ENCODE measurements at regions not wholly inside any gene's neighbourhood (a gene's known extent, or its start where the extent isn't known, plus 50 kb on each side); places are given as distances from the start of the nearest gene placed in this dataset.

DNA sequence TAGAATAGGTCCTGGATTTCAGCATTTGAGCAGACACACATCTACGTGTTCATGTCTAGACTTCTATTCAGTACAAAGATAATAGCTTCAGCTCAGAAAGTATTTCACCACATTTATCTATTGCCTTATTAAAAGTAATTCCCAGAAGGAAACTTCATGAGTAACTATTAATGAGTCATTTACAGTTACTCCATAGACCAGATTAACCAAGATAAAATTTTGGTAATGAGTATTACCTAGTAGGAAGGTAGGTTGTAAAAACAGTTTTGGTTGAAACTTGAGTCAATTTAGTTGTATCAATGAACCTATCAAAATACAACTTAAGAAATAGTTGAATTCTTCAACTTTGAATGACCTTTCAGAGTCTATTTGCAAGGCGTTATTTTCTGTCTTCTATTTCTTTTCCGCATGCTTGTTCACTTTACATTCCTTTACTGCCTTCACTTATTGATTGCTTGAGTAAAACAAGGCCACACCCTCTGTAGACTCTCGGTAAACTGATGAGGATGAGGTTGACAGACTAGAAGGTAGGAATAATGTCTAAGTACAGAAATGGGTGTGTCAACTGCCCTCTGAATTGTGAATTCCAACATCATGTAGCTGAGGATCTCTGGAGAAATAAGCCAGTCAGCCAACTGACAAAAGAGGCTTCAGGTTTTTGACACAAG lies 1165.6 kb upstream of the ZEB2 start:
- Mint-ChIP-seq H3K27ac (no peak overlapping the region), H3K27me3 (ENCODE audit: insufficient read depth, low read depth, poor library complexity) (peaks cover 2% of the 10 kb centered on the region), H3K4me1 (peaks cover 27% of the 10 kb centered on the region), H3K9me3 (no peaks in the 10 kb centered on the region), H3K4me3 (no peak overlapping the region), H3K36me3 (ENCODE audit: low read depth) (no peaks in the 10 kb centered on the region)
- DNase-seq (ENCODE audit: low spot score) (no peak), ATAC-seq (no peak)
- H3K27ac ChIP-seq (ENCODE audit: low read depth): no peak overlapping the region
- H3K4me1 ChIP-seq (ENCODE audit: insufficient read depth): peaks cover 20% of the 10 kb centered on the region
- no peaks in the 10 kb centered on the region for H3K27me3 ChIP-seq (ENCODE audit: insufficient read depth)
- no peak overlapping the region for H2AFZ ChIP-seq
- no peaks in the 10 kb centered on the region for H3K79me2 ChIP-seq (replicated peaks; ENCODE audit: insufficient read depth)
- H3K4me3 ChIP-seq: no peak overlapping the region
- H3K36me3 ChIP-seq (ENCODE audit: insufficient read depth): no peaks in the 10 kb centered on the region
- H3K4me2 ChIP-seq: no peak overlapping the region
- H3K9me2 ChIP-seq (ENCODE audit: insufficient read depth): peaks cover 6% of the 10 kb centered on the region
- no peak for TF ChIP-seq ZNF462 (CRISPR knock-in tag; IDR thresholded peaks at IDR 0.05)
- TF ChIP-seq POLR2AphosphoS5 (IDR thresholded peaks at IDR 0.05; ENCODE audit: low read depth): no peak
- no peak for TF ChIP-seq EZH2phosphoT487 (IDR thresholded peaks at IDR 0.05; ENCODE audit: unreplicated experiment)
- TF ChIP-seq ZNF114 (CRISPR knock-in tag; IDR thresholded peaks at IDR 0.05): no peak
- no peak for TF ChIP-seq CREB1 (CRISPR knock-in tag; IDR thresholded peaks at IDR 0.05; ENCODE audit: low read depth)
- TF ChIP-seq STAT1 (IDR thresholded peaks at IDR 0.05; ENCODE audit: unreplicated experiment): no peak
- no peak for TF ChIP-seq EZH2 (IDR thresholded peaks at IDR 0.05; ENCODE audit: low read depth, unreplicated experiment)
- no peak for TF ChIP-seq JUNB (IDR thresholded peaks at IDR 0.05; ENCODE audit: unreplicated experiment)
- TF ChIP-seq NANOG (IDR thresholded peaks at IDR 0.05; ENCODE audit: borderline replicate concordance): no peak
- no peak for TF ChIP-seq REST (IDR thresholded peaks at IDR 0.05; ENCODE audit: unreplicated experiment)
- no peak for TF ChIP-seq ZNF331 (CRISPR knock-in tag; IDR thresholded peaks at IDR 0.05; ENCODE audit: low read depth)
- TF ChIP-seq ETS1 (IDR thresholded peaks at IDR 0.05): no peak
- no peak for TF ChIP-seq CTCF (conservative IDR thresholded peaks at IDR 0.05; ENCODE audit: low read depth in 2 of 2)
- no peaks in the 10 kb centered on the region for H3F3A ChIP-seq (replicated peaks; ENCODE audit: low read depth)
- H4K20me1 ChIP-seq (replicated peaks; ENCODE audit: insufficient read depth): no peaks in the 10 kb centered on the region

All from GM23338 (cell line).